T-helper 1 cell treated with Interleukin-12 subunit alpha and Interleukin-12 subunit beta and Interleukin-4 antibody, amounts not matched to agents 30 ng/mL and 1 ng/mL, for 36 hours (primary cell): ENCODE measurements at regions not wholly inside any gene's neighbourhood (a gene's known extent, or its start where the extent isn't known, plus 50 kb on each side); places are given as distances from the start of the nearest gene placed in this dataset.

Experiments
- intact Hi-C: fragments of 100-400 bp; cut with micrococcal nuclease; formaldehyde crosslinking; loops from one replicate; pipeline ENCODE4 v1.15.1; 2024

DNA sequence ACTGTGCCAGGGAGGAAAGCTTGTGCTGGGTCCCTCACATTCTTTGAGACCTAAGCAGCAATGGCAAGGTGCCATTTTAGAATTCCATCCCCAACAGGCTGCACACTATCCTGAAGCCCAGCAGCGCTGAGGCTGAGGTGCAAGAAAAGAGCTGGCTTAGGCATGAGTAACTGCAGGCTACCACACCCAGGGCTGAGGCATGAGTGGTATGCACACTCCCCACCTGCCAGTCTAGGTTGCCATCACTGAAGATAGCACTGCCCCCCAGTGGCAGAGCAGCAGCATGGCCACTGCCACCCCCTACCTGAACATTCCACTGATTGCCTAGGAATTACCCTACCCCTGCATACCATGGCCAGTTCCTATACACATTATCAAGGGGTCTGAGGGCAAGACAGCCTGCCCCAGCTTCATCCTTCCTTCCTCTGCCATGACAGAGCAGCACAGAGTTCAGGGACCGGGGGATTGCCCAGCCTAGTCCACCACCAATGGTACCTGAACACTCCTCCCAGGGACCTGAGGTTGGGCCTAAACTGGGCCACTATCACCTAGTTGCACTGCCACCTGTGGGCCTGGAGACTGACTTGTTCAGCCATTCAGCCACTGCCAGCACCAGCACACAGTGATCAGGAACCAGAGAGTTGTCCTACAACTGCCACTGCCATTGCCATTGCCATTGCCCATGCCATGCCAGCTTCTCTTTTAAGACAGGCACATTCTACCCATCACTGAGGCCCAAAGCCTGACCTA lies 129.8 kb downstream of the SATB1 start:
- intact Hi-C loops: no loop called here

DNA sequence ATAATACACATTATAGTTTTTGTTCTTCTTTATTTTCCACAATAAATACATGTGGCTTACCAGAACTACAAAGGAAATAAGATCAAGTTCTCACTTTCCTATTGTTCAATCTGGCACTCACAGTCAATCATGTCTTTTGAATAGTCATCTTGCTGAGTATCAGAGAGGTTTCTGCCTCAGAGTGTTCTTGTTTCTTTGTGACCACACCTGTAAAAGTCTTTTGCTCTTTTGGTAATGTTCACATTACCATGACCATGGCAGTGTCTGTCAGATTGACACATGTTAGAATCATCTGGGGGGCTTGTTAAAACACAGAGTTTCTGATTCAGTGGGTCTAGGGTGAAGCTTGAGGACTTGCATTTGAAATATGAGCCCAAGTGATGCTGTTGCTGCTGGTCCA lies 135.0 kb downstream of the SATB1 start:
- intact Hi-C loops: no loop called here

DNA sequence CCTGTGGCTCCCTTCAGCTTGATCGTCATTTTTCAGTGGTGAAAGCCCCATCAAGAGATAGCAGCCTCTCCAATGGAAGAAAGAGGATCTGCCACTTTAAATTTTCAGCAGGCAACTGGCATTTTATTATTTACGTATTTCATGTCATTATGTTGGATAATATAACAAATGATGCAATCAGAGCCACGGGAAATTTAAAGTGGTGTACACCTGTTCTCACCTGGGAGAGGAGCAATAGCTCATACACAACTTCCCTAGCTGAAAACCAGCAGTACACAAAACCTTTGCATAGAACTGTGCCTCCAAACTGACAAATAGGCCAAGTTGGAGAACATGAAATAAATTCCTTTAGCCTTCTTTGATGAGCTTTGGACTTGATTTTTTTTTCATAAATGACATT lies 136.9 kb downstream of the SATB1 start:
- intact Hi-C loops: no loop called here

DNA sequence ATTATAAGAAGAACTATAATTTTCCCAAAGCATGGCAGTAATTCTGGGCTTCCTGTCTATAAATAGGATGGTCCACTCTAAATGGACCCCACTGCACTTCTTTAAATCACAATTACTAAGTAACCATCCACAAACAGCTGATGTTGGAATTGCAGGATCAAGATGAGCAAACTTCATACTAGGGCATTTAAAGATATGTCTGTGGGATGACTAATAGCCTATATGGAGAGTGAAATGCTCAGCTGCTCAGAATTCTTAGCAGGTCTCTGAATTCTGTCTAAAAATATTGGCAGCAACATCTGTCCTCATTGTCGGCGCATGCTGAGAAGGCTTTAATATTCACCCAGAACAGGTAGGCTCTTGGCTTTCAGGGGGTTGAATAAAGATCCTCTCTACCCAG lies 140.4 kb downstream of the SATB1 start:
- intact Hi-C loops: no loop called here

DNA sequence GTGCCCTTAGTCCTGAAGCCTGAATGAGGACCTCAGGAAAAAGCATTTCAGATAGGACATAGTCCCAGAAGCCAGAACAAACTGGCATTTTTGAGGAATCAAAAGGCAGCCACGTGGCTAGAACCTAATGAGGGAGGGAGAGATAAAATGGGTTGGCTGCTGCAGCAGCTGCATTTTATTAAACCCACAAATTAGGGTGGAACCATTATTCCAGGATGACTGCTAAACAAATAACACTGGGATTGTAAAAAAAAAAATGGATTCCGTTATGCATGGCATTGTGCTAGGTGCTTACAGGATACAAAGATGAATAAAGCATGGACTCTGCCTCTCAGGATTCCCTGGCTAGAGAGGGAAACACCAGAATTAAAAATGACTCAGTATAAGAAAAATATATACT lies 141.5 kb downstream of the SATB1 start:
- intact Hi-C loops: no loop called here

DNA sequence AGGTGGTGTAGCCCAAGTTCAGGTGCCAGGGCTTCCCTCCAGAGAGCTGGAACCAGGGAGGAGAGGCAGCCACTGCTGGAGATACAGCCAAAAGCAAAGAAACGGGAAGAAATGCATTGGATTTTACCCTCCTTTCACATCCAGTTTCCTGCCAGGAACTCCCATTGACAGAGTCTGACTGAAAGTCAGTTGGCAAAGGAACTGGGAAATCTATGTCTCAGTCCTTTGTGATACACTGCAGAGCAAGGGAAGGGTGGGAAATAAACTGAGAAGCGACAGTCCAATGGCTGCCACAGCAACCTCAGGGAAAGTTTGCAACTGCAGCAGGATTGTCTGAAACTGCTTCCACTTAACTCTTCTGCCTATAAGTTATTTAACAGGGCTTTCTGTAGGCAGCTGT lies 142.6 kb downstream of the SATB1 start:
- intact Hi-C loops: no loop called here

DNA sequence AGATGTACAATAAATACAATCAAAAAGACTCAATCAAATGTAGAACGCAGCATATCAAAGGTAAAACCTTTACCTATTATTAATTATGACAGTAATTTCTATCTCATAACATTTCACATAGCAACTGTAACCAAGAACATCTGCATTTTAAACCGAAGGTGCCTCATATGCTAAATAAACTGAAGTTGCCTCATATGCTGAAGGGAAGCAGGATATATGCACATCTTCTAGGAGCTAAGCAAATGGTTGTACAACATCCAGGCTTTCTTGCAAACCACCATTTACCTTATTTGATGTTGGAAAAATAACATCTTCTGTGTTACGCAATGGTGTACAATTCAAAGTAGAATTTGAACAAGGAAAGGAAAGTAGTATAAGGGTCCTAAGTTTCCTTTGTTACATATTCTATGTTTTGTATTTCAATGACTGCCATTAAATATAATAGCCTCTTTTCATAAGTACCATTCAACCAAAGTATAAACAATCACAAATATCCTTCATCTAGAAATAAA lies 145.9 kb downstream of the SATB1 start:
- intact Hi-C loops: no loop called here

DNA sequence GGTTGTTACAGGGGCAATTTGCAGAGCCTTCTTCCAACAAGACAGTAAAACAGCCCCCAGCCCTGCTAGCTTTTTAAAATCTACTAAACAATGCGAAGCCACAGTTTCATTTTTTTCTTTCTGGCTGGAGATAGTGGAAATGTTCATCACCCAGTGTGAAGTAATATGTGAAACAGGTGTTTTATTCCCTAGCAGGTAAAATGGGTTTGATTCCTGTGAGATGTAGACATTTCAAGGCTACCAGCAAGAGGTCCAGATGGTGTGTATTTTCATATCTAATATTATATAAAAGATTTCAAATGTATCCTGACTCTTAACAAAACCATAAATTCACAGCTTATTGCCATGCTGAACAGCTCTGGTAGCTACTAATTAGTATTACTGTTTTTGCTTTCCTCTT lies 160.3 kb downstream of the SATB1 start:
- intact Hi-C loops: no loop called here

DNA sequence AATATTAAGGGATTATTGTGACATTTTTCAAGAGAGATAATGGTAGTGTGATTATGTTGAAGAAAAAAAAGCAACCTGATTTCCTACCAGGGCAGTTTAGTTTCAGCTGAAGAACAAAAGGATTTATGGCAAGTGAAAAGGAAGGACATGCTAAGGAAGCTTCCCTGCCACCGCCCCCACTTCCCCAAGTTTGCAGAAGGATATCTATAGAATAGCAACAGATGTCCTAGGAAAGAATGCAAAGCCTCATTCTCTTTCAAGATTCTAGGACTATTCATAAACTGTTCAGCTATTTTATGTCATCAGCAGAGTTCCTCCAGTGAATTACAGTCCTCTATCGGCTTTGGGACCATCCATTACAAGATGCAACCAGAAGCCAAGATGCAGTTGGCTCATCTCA lies 160.8 kb downstream of the SATB1 start:
- intact Hi-C loops: no loop called here

DNA sequence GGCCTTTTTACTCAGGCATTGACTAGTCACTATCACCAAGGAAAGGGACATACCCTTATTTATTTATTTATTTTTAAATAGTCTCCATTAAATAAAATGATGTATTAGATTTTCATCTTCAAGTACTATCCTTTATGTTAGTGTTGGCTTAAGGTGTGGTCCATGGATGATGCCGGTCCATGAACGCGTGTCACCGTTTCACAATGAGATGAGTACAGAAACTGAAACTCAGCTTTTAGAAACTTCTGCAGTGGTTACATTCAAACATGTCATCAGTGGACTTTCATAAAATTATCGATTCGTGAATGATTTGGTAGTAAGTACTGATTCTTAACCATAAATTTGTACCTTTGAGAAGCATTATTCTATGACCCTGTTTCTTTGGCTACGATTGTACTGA lies 166.6 kb downstream of the SATB1 start:
- intact Hi-C loops: no loop called here

DNA sequence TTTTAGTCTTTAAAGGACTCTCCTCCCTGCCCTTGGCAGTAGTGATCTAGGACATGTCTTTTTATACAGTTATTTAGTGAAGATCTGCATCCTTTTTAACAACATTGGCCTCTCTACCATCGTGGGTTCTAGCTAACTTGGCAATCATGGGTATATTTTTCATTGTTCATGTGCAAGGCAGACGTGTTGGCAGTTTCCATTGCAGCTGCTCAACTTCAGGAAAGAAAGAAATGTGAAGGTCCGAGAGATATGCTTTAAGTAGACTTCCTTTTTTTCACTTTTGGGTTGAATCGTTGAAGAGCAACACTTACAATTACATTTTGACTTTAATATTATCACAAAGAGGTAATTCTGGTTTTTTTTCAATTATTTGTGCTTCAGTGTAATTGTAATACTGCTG lies 172.6 kb downstream of the SATB1 start:
- intact Hi-C loops: no loop called here

DNA sequence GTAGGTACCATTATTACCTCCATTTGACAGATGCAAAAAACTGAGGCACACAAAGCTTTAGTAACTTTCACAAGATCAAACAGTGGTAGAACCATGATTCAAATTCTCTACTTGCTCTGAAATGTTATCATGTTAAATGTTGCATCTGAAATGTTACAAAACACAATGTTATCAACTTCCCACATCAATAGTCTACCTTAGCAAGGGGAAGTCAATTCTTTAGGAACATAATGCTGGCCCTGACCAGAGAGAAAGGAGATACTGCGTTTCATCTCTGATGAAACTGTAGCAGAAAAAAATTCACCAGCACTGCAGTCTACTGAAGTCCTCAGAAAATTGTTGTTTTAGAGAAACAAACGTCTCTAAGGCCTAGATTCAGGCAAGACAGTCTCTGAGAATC lies 174.1 kb downstream of the SATB1 start:
- intact Hi-C loops: no loop called here

DNA sequence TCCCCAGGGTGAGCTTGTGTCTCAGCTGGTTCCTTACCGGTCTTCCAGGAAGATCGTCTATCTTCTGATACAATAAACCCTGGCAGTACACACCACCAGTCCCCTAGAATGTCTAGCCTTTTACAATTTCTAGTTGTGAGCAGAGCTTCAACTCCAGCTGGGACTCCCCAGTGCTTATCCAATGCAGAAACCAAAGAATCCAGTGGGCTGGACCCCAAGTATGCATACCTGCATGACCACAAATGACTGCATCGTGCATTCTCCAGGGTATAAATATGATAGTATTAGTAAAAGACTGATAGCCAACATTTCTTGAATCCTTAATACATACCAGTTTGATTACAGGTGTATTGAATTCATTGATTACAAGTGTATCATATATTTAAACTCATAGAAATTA lies 176.0 kb downstream of the SATB1 start:
- intact Hi-C loops: no loop called here

DNA sequence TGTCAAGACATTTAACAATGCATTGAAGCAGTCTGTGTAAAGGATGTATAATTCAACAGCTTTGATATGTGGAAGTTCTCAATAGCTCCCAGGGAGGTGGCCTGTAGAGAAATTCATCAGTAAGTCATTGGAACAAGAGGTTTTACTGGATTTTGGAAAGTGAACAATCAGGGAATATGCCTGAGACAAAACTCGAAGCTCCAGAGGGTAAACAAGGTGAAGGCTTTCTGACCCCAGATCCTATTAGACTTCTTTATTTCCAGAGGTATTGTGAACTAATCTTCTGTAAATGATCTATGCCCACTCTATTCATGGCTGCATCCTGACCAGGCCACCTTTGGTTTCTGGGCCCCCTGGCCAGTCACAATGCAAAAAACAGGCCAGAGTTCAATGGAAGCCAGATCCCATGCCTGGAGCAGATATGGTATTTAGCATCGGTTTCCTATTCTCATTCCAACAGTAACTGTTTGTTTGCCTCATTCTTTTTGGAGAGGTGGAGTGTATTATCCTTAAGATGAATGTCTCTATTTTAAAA lies 177.3 kb downstream of the SATB1 start:
- intact Hi-C loops: no loop called here

DNA sequence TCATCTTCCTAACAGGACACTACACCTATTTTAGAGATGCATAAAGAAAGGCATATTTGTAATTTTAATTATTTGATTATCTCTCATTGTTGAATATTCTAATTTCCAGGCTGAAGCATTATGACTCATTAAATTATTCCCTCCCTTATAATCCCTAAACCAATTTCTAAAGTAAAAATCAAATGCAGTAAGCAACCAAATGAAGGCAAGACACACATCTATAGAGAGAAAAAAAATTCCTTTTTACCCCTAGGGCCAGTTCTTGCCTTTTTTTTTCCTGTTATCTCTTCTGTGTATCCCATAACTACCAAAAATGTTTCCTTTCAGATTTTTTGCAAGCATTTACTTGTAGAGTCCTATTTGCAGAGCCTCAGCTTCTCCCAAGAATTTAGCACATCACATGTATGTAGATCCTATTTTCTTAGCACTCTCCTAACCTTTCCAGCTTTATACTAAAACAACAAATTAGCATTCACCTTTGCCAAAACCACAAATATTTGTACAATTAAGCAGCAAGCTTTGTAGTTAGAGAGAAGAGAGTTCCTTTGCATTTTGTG lies 177.9 kb downstream of the SATB1 start:
- intact Hi-C loops: no loop called here

DNA sequence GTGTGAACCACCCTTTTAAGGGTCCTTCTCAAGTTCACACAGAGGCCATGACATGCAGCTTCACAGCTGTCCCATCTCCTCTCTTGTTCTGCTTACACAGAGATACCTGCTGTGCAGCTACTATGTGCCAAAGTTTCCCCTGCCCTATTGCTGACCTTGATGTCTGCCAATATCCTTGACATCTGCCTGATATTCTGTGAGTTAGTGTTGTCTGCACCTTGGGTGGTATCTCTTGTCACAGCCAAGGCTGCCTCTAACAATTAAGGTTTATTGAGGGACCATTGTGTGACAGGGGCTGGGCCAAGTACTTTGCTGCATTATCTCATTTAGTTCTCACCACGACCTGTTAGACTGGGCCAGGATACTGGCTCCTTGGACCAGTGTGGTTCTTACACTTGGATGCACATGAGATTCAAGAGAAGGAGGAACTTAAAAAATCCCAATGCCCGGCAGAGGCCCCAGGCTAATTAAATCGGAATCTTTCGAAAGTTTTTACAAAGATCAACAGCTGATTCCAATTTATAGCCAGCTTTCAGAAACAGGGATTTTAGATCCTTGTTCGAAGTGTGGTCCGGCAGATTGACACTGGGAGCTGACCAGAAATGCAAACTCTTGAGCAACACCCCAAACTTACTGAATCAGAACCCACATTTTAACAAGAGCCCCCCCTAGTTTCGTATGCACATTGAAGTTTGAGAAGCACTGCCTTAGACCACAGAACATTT lies 178.6 kb downstream of the SATB1 start:
- intact Hi-C loops: no loop called here

DNA sequence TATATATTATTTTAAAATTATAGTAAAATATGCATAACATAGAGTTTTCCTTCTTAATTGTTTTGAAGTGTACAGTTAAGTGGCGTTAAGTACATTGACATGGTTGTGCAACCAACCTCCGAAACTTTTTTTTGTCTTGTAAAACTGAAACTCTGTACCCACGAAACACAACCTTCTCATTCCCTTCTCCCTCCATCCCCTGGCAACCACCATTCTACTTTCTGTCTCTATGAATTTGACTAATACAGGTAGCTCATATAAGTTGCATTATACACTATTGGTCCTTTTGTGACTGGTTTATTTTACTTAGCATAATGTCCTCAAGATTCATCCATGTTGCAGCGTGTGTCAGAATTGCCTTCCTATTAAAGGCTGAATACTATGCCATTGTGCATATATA lies 179.4 kb downstream of the SATB1 start:
- intact Hi-C loops: no loop called here

DNA sequence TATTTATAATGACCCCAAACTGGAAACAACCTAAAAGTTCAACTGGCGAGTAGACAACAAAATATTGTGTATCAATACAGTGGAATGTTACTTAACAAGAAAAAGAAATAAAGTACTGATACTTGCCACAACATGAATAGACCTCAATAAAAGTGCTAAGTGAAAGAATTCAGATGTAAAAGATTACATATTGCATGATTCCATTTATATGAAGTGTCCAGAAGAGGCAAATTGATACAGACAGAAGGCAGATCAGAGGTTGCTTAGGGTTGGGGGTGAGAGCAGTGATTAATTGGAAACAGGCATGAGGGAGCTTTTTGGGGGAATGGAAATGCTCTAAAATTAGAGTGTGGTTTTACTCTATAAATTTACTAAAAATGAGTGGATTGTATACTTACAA lies 183.3 kb downstream of the SATB1 start:
- intact Hi-C loops: no loop called here

DNA sequence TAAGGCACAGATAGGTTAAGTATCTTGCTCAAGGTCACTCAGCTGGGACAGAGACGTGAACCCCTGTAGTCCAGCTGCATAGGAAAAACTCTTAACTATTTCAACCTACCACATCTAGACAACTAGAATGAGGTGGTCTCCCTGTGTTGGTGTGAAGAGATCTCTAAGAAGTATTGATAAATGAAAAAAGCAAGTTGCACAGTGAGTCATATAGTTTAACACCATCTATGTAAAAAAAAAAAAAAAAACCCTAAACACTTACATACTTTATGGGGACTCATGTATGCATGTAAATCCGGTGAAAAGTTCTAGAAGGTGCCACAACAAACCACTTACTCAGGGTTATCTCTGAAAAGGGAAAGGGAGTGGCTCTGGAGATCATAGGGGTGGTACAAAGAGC lies 185.5 kb downstream of the SATB1 start:
- intact Hi-C loops: no loop called here

DNA sequence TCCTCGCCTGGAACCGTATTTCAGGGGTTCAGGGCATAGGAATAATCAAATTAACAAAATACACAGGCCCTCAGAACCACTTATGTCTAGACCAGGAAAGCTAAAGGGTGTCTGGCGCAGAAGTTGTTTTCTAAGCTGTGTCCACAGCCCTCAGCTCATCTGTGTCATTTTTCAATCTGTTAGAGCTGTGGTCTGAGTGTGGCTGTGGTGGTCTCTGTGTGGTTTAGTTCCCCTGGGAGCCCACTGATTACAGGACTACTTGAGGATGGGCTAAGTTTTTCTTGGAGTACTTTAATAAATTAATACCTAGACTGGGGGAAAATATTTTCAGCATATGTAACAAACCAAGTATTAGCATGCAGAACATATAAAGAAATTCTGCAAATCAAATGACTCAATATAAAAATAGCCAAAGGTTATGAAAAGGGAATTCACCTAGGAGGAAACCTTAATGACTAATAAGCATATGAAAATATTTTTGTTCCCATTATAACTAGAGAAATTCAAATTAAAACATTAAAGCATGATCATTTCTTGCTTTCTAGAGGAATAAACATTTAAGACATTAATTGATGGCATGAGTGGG lies 186.3 kb downstream of the SATB1 start:
- intact Hi-C loops: no loop called here

DNA sequence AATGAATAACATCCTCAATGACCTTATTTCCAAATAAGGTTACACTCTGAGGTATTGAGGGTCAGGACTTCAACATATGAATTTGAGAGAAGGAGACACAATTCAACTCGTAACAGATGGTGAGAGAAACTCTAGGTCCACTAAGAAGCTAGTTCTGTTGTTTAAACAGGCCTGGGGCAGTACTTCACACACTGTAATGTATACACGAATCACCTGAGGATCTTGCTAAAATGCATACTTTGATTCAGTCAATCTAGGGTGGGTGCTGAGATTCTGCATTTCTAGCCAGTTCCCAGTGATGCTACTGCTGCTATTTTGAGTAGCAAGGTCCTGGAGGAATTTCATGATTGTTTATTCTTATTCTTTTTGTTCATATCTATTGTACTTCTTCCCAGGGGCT lies 186.8 kb downstream of the SATB1 start:
- intact Hi-C loops: no loop called here
